GM12873 (cell line): ENCODE measurements at regions not wholly inside any gene's neighbourhood (a gene's known extent, or its start where the extent isn't known, plus 50 kb on each side); places are given as distances from the start of the nearest gene placed in this dataset.

Source experiments
- TF ChIP-seq, protein P1 (sequence below): IDR thresholded peaks from 2 replicates; pipeline ENCODE4 v1.5.1; 2012; ENCODE audit warnings: low read depth, mild to moderate bottlenecking, moderate library complexity, low read length, control low read depth; ENCODE audit not compliant: insufficient read depth; ENCODE audit errors: missing control alignments

DNA sequence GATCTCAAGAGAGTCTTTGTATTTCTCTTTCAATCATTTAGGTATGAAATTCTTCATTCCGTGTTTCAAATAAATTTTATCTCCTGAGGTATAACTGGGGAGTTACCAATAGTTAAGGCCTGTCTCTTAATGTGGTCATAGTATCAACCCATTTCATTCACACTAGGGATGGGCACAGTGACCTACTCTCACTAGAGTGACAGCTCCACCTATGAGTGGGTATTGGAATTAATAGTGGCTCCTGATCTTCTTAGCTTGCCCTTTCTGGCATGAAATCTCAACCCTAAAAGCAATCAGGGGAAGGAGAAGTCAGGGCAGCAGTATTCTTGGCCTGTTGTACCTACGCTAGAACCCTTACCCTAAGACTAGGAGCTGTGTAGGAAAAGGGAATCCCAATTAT lies 507.7 kb downstream of the FAM181B start:
- TF ChIP-seq, protein P1, sequence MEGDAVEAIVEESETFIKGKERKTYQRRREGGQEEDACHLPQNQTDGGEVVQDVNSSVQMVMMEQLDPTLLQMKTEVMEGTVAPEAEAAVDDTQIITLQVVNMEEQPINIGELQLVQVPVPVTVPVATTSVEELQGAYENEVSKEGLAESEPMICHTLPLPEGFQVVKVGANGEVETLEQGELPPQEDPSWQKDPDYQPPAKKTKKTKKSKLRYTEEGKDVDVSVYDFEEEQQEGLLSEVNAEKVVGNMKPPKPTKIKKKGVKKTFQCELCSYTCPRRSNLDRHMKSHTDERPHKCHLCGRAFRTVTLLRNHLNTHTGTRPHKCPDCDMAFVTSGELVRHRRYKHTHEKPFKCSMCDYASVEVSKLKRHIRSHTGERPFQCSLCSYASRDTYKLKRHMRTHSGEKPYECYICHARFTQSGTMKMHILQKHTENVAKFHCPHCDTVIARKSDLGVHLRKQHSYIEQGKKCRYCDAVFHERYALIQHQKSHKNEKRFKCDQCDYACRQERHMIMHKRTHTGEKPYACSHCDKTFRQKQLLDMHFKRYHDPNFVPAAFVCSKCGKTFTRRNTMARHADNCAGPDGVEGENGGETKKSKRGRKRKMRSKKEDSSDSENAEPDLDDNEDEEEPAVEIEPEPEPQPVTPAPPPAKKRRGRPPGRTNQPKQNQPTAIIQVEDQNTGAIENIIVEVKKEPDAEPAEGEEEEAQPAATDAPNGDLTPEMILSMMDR: no peak

DNA sequence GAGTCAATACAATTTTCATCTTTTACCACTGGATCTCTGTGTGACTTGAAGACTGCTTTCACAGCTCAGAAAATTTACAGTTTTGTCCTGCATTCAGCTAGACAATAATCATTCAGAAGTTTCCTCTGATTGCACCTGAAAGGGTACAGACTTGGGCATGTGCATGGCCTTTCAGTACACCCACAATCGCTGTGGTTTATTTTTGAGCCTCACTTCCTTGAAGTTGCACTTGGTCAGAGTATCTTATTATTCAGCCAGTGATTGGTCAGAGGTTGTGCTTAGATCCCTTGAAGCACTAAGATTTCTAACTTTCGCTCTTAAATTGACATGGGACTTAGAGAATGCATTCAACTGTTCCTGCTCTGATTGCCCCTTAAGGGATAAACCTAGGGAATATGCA lies 508.2 kb downstream of the FAM181B start:
- TF ChIP-seq, protein P1: no peak

DNA sequence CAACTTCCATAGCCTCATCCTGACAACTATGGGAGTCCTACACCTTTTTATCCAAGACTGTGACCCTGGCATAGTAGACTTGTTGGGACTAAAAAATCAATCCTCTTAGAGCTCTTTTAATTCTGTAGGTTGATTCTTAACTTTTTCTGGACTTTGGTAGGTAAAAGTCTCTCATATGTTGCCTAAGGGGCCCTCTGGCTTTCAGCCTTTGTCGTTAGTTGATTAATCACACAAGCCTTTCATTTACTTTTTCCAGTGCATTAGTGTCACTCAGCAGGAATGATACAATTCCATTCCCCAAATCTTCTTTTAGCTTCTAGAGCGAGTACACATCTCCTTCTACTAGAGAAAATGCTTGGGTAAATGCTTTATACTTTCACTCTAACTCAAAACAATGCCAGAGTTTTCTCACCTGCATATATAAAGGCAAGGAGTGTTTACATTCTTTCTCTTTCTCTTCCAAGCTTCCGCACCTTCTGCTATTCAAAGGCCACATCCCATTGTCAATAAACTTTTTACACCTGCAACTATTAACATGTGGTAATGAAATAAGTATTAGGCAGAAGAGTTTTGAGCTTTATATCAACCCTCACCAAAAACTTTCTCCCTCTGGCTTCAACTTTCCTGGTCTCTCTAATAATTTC lies 516.6 kb downstream of the FAM181B start:
- TF ChIP-seq, protein P1: no peak

DNA sequence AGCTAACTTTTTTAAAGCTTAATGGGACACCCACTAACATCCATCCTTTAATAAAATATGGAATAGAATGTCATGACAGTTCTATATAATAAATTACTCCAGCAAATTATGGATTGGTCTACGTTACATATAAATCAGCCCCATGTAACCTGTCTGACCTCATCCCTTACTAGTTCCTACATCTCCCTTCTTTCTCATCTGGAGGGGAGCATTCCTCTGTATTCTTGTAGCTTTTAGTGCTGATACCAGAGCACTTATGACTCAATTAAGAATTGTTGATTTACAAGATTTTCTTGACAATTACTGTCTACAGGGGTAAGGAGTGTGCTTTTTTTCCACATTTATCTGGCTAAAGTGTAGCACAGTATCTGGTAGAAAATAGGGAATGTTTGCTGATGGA lies 523.7 kb downstream of the FAM181B start:
- TF ChIP-seq, protein P1: no peak

DNA sequence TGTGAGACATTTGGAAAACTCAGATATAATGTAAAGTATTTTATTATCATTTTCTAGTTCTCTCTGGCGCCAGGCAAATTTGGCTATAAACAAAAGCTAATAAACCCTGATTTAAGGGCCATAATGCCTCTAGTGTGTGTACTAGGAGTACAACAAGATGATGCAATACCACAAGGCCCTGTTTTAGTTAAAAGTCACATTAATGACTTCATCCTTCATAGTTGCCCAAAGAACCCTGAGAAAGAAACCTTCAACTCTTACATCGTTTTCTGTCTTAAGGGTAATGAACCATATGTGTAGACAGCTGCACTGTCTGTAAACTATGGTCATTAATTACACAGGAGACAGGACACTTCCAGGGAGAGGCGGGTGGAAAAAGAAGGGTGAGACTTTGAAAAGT lies 538.4 kb downstream of the FAM181B start:
- TF ChIP-seq, protein P1: no peak

DNA sequence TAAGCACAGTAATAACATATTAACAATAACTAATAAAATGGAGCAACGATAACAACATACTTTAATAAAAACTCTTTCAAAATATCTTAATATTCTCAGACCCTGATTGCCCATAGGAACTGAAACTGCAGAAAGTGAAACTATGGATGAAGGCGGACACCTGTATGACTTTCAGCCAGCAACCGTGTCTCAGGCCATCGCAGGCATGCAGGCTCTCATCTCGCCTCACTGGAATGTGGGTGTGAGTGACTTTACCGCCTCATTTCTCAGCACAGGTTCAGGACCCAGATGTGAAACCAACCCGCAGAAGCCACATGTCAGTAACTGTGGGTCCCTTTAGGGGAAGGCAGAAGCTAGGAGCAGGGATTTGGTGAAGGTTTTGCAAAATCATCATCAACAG lies 539.1 kb downstream of the FAM181B start:
- TF ChIP-seq, protein P1: no peak

DNA sequence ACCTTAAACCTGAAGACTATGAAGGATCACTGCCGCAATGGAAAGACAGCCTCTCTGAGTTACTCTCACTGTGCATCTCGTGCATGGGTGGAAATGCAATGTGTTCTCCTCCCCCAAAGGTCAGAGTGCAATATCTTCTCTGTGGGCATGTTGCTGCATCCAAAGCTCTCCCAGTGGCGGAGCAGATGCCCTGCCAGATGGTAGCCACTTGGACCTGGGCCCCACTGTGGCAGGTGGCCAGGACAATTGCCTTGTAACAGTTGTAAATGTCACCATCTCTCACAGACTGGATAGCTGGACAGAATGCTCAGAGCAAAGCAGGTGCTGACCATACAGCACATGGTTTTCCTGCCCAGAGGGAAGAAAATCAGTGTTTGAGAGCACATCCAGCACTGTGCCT lies 542.0 kb downstream of the FAM181B start:
- TF ChIP-seq, protein P1: no peak

DNA sequence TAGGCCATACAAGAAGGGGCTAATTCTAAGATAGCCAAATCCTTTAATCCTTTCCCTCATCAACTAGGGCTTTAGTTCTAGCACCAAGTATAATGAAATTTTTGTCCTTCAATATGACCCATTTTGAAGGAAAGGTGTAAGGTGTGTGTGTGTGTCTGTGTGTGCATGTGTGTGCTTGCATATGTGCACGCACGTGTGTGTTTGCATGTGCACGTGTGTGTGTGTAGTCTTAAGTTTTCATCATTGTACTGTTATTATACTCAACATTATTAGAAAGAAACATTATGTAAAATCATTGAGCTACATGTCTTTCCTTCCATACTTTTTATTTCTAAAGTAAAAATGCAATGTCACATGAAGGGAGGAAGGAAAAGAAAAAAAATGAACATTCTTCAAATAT lies 547.7 kb downstream of the FAM181B start:
- TF ChIP-seq, protein P1: no peak
